ENCODE measurements at regions not wholly inside any gene's neighbourhood (a gene's known extent, or its start where the extent isn't known, plus 50 kb on each side); places are given as distances from the start of the nearest gene placed in this dataset.

- Histone ChIP-seq H3K4me1 (ENCODE audit: insufficient read depth, low read length) (no peaks in the 10 kb centered on the region), H3K4me3 (replicated peaks in 1 of 3; ENCODE audit: insufficient read depth in 1 of 3, low read depth in 2 of 3, low read length in 3 of 3) (no peak overlapping the region), H3K27me3 (ENCODE audit: control insufficient read depth in 1 of 2, insufficient read depth in 2 of 2, low read length in 2 of 2) (no peaks in the 10 kb centered on the region), H3K79me2 (ENCODE audit: insufficient read depth, low read length) (no peaks in the 10 kb centered on the region), H4K20me1 (ENCODE audit: insufficient read depth, low read length) (no peaks in the 10 kb centered on the region), H3K36me3 (replicated peaks in 1 of 2; ENCODE audit: control insufficient read depth in 1 of 2, insufficient read depth in 2 of 2, low read length in 2 of 2) (no peaks in the 10 kb centered on the region), H3K27ac (ENCODE audit: extremely low read length, insufficient read depth, low read length) (no peak overlapping the region), H2AFZ (ENCODE audit: low read length) (no peak overlapping the region), H3K9ac (ENCODE audit: insufficient read depth, low read depth, low read length) (no peak overlapping the region), H3K4me2 (ENCODE audit: low read depth, low read length) (no peak overlapping the region), H3K9me3 (ENCODE audit: low read length) (no peaks in the 10 kb centered on the region)
- POLR2A ChIA-PET = no interaction called here
- DNase-seq (ENCODE audit: low spot score) (no peak), FAIRE-seq (no peak), ATAC-seq (no peak)
- intact Hi-C loops (cut with micrococcal nuclease; ENCODE audit: unreplicated experiment) = no loop called here
- BruUV-seq (replicated peaks) = no TSS peak
- 71% methylated on average over 1 of the region's 1 CpG for WGBS (ENCODE audit: low lambda C conversion rate)
- in situ Hi-C loops (cut with HindIII; ENCODE audit: extremely low pct_ligation_motif_present, low pct_unique_long_range_greater_than_20kb) = no loop called here
- CTCF ChIA-PET (ENCODE audit: low intra/inter-chr PET ratio, low total read pairs) = no interaction called here
- no peak for TF ChIP-seq CHCHD3 (CRISPR knock-in tag; IDR thresholded peaks at IDR 0.05)
- TF ChIP-seq SAFB2 (CRISPR knock-in tag; IDR thresholded peaks at IDR 0.05; ENCODE audit: borderline replicate concordance, low read depth) = no peak
- TF ChIP-seq ZKSCAN5 (CRISPR knock-in tag; IDR thresholded peaks at IDR 0.05) = no peak
- TF ChIP-seq ARNTL (CRISPR knock-in tag; IDR thresholded peaks at IDR 0.05) = no peak
- TF ChIP-seq NFKB2 (CRISPR knock-in tag; IDR thresholded peaks at IDR 0.05; ENCODE audit: borderline replicate concordance) = no peak
- no peak for TF ChIP-seq BCL6 (CRISPR knock-in tag; IDR thresholded peaks at IDR 0.05)
- no peak for TF ChIP-seq ZNF501 (CRISPR knock-in tag; IDR thresholded peaks at IDR 0.05)
- TF ChIP-seq ARID4A (CRISPR knock-in tag; IDR thresholded peaks at IDR 0.05; ENCODE audit: borderline replicate concordance) = no peak
- TF ChIP-seq TEAD2 (CRISPR knock-in tag; IDR thresholded peaks at IDR 0.05) = no peak
- no peak for TF ChIP-seq NR3C1 (CRISPR knock-in tag; IDR thresholded peaks at IDR 0.05)
- no peak for TF ChIP-seq HNF4G (IDR thresholded peaks at IDR 0.05; ENCODE audit: borderline replicate concordance, low read depth, low read length)
- TF ChIP-seq HNF4G (CRISPR knock-in tag; IDR thresholded peaks at IDR 0.05; ENCODE audit: borderline replicate concordance, low read depth) = no peak
- no peak for TF ChIP-seq TRIM24 (CRISPR knock-in tag; IDR thresholded peaks at IDR 0.05)
- no peak for TF ChIP-seq KIAA2018 (CRISPR knock-in tag; IDR thresholded peaks at IDR 0.05; ENCODE audit: borderline replicate concordance)
Observed at GRCh38 chr4:128536746-128537145, 249.1 kb upstream of the PGRMC2 start.

Data from HepG2 (cell line).